HepG2 (cell line): ENCODE measurements at regions not wholly inside any gene's neighbourhood (a gene's known extent, or its start where the extent isn't known, plus 50 kb on each side); places are given as distances from the start of the nearest gene placed in this dataset.

Source experiments
- ATAC-seq: fragments of 200-7000 bp; cut with Tn5 transposase; 3 replicates; pipeline ENCODE4 v1.9.1; 2020; ENCODE audit warnings: mild to moderate bottlenecking, moderate library complexity
- BruUV-seq: library from RNA; stranded (reverse); fragments of 400-500 nt; replicated peaks from 2 replicates; lab custom pipeline; 2021; lab: Mats Ljungman, UMichigan
- CTCF ChIA-PET: fragments of 300-600 bp; formaldehyde crosslinking; extraction: SDS; loops from one replicate; lab custom pipeline; 2021; ENCODE audit warnings: low total read pairs, inconsistent platforms, low intra/inter-chr PET ratio; lab: Yijun Ruan, JAX
- POLR2A ChIA-PET: fragments of 350-600 bp; sonication (Branson Sonifier 250); formaldehyde crosslinking; loops from one replicate; lab custom pipeline; 2020; ENCODE audit warnings: antibody characterized with exemption, inconsistent platforms; lab: Yijun Ruan, JAX
- DNase-seq: peaks from one replicate; pipeline ENCODE4 v3.0.0-alpha.2; 2015; ENCODE audit warnings: low spot score
- FAIRE-seq: peaks from 3 replicates; lab custom pipeline; 2011; peaks lifted over from hg19 to GRCh38; lab: Jason Lieb, UNC
- H2AFZ ChIP-seq: one replicate; pipeline ENCODE4 v1.6.1; 2011; ENCODE audit warnings: low read length, inconsistent platforms
- H3K27ac ChIP-seq: fragments of 300-600 bp; 3 replicates; pipeline ENCODE4 v1.8.0; 2011; ENCODE audit warnings: mixed run types, mild to moderate bottlenecking, mixed read lengths, low read length, inconsistent platforms; ENCODE audit not compliant: insufficient read depth; ENCODE audit errors: extremely low read length
- H3K27me3 ChIP-seq, 2 experiments: fragments of 200-600 bp in 1 of 2; 2 replicates in 1 of 2; 3 replicates in 1 of 2; pipeline versions ENCODE4 v1.6.0 to v1.8.0; 2011; ENCODE audit warnings: low read length in 2 of 2, mild to moderate bottlenecking in 2 of 2, moderate library complexity in 2 of 2, inconsistent platforms in 1 of 2; ENCODE audit not compliant: insufficient read depth in 2 of 2, control insufficient read depth in 1 of 2
- H3K36me3 ChIP-seq, 2 experiments: fragments of 200-600 bp in 1 of 2; replicated peaks in 1 of 2; 2 replicates in 1 of 2; 3 replicates in 1 of 2; pipeline versions ENCODE4 v1.5.1 to v1.8.0; 2011; ENCODE audit warnings: low read length in 2 of 2, inconsistent platforms in 1 of 2; ENCODE audit not compliant: insufficient read depth in 2 of 2, control insufficient read depth in 1 of 2
- H3K4me1 ChIP-seq: 2 replicates; pipeline ENCODE4 v1.5.1; 2012; ENCODE audit warnings: low read length, inconsistent platforms; ENCODE audit not compliant: insufficient read depth
- H3K4me2 ChIP-seq: 2 replicates; pipeline ENCODE4 v1.6.0; 2011; ENCODE audit warnings: low read depth, low read length, inconsistent platforms
- H3K4me3 ChIP-seq, 3 experiments: fragments of 200-600 bp in 1 of 3; sonication (generic), shearing (Covaris generic) in 1 of 3; replicated peaks in 1 of 3; 2 replicates each; pipeline ENCODE4 v1.5.1; 2011 to 2016; ENCODE audit warnings: low read length in 3 of 3, inconsistent platforms in 2 of 3, low read depth in 2 of 3, mild to moderate bottlenecking in 2 of 3, control low read depth in 1 of 3, mixed read lengths in 1 of 3; ENCODE audit not compliant: insufficient read depth in 1 of 3
- H3K79me2 ChIP-seq: one replicate; pipeline ENCODE4 v1.6.1; 2011; ENCODE audit warnings: low read length, inconsistent platforms; ENCODE audit not compliant: insufficient read depth
- H3K9ac ChIP-seq: 2 replicates; pipeline ENCODE4 v1.6.0; 2011; ENCODE audit warnings: mild to moderate bottlenecking, low read depth, low read length, inconsistent platforms; ENCODE audit not compliant: insufficient read depth
- H3K9me3 ChIP-seq: 2 replicates; pipeline ENCODE4 v1.5.1; 2012; ENCODE audit warnings: mild to moderate bottlenecking, low read length
- H4K20me1 ChIP-seq: 2 replicates; pipeline ENCODE4 v1.6.0; 2011; ENCODE audit warnings: inconsistent platforms, mild to moderate bottlenecking, low read length, moderate library complexity; ENCODE audit not compliant: insufficient read depth
- CBX2 ChIP-seq, 2 experiments: fragments of 200-600 bp in 1 of 2; sonication (generic); formaldehyde crosslinking in 1 of 2; IDR thresholded peaks; 2 replicates each; pipeline versions ENCODE4 v1.7.0 to v1.8.1; 2018 to 2022; ENCODE audit warnings: low read depth in 2 of 2, low read length in 1 of 2, mild to moderate bottlenecking in 1 of 2, missing genetic modification reagents in 1 of 2
- DMTF1 ChIP-seq: sonication (generic); formaldehyde crosslinking; IDR thresholded peaks from 2 replicates; pipeline ENCODE4 v1.4.0; 2020; ENCODE audit warnings: mild to moderate bottlenecking, missing genetic modification reagents
- ELF1 ChIP-seq: sonication (generic); formaldehyde crosslinking; IDR thresholded peaks from 2 replicates; pipeline ENCODE4 v1.4.0; 2020; ENCODE audit warnings: missing genetic modification reagents
- MAFF ChIP-seq: IDR thresholded peaks from 2 replicates; pipeline ENCODE4 v1.6.1; 2011; ENCODE audit warnings: low read depth, low read length, improper control_type of control experiment
- MAFK ChIP-seq, 2 experiments: IDR thresholded peaks in 1 of 2; conservative IDR thresholded peaks in 1 of 2; 2 replicates each; pipeline ENCODE4 v1.6.1; 2011; ENCODE audit warnings: improper control_type of control experiment in 2 of 2, low read length in 2 of 2
- MXD4 ChIP-seq: IDR thresholded peaks from 2 replicates; pipeline ENCODE4 v1.6.1; 2016; ENCODE audit warnings: mild to moderate bottlenecking, missing biosample characterization, missing genetic modification reagents
- THAP7 ChIP-seq: sonication (generic); formaldehyde crosslinking; IDR thresholded peaks from 2 replicates; pipeline ENCODE4 v1.8.1; 2023; ENCODE audit warnings: mild to moderate bottlenecking, missing genetic modification reagents
- TRIM24 ChIP-seq: sonication (generic); formaldehyde crosslinking; IDR thresholded peaks from 2 replicates; pipeline ENCODE4 v1.8.0; 2022; ENCODE audit warnings: mild to moderate bottlenecking, missing genetic modification reagents
- ZNF292 ChIP-seq: sonication (generic); formaldehyde crosslinking; IDR thresholded peaks from 2 replicates; pipeline ENCODE4 v1.8.1; 2022; ENCODE audit warnings: mild to moderate bottlenecking, low read depth, missing genetic modification reagents, borderline replicate concordance
- ZSCAN30 ChIP-seq: sonication (generic); formaldehyde crosslinking; IDR thresholded peaks from 2 replicates; pipeline ENCODE4 v1.5.0; 2020; ENCODE audit warnings: mild to moderate bottlenecking, missing genetic modification reagents
- WGBS: methylation state at CpG from one replicate; pipeline ENCODE4 v1.1.6; 2017; ENCODE audit warnings: low lambda C conversion rate; 5-methylcytosine and 5-hydroxymethylcytosine counted together
- in situ Hi-C: cut with HindIII; loops from 2 replicates; pipeline ENCODE4 v1.10.0; 2017; ENCODE audit warnings: low pct_unique_long_range_greater_than_20kb; ENCODE audit not compliant: extremely low pct_ligation_motif_present
- intact Hi-C: fragments of 100-400 bp; cut with micrococcal nuclease; formaldehyde crosslinking; loops from one replicate; pipeline ENCODE4 v1.10.0; 2022; ENCODE audit not compliant: unreplicated experiment

- Histone ChIP-seq H3K27ac (no peak overlapping the region), H3K4me2 (no peak overlapping the region), H3K9me3 (peaks cover 11% of the 10 kb centered on the region), H3K79me2 (no peaks in the 10 kb centered on the region), H3K9ac (no peak overlapping the region), H3K4me3 (no peak overlapping the region), H3K27me3 (0 out of 5 replicates have a peak, but pooled peaks cover 0 to 4% of the 10 kb centered on the region in 2 experiments), H3K4me1 (peaks cover 6% of the 10 kb centered on the region; the same call in 1 of the 2 replicates), H4K20me1 (no peaks in the 10 kb centered on the region)
- POLR2A ChIA-PET, result no interaction called here
- in situ Hi-C loops (no loop called here), intact Hi-C loops (no loop called here)
- ATAC-seq (no peak), DNase-seq (no peak)
- no TSS peak for BruUV-seq
- WGBS, result 0% methylated on average over 2 of the region's 2 CpGs
- TF ChIP-seq MAFK (conservative IDR thresholded peaks at IDR 0.05 in 1 of 2, IDR thresholded peaks at IDR 0.05 in 1 of 2; ENCODE audit: low read length in 2 of 2) (peak; percentile 65 to 71; a peak in 3 of 4 replicates), TRIM24 (no peak), MAFF (peak; percentile 60; the same call in 1 of the 2 replicates), ZNF292 (CRISPR knock-in tag) (no peak), THAP7 (CRISPR knock-in tag) (no peak), ZSCAN30 (CRISPR knock-in tag) (no peak)
- TF ChIP-seq, all 625 proteins: peak for 2
- Histone ChIP-seq H3K36me3 (no peaks in the 10 kb centered on the region), H2AFZ (no peak overlapping the region)
- FAIRE-seq, result no peak
- CTCF ChIA-PET, result no interaction called here
Observed at GRCh38 chr6:131400779-131401496, 172.1 kb upstream of the ARG1 start.

GRCh38 chr6:131408811-131409210 lies 164.2 kb upstream of the ARG1 start:
- 0% methylated on average over 1 of the region's 1 CpG for WGBS
- no peaks in the 10 kb centered on the region for H3K36me3 ChIP-seq
- DNase-seq (no peak), FAIRE-seq (no peak), ATAC-seq (no peak)
- H3K4me1 ChIP-seq, result no peaks in the 10 kb centered on the region
- 0 out of 5 replicates have a peak, but pooled peaks cover 0 to 6% of the 10 kb centered on the region in 2 experiments for H3K27me3 ChIP-seq
- no peaks in the 10 kb centered on the region for H4K20me1 ChIP-seq
- ChIA-PET CTCF (no interaction called here), POLR2A (no interaction called here)
- no peak overlapping the region for H3K4me2 ChIP-seq
- in situ Hi-C loops (no loop called here), intact Hi-C loops (no loop called here)
- H3K27ac ChIP-seq, result no peak overlapping the region
- H3K4me3 ChIP-seq, result no peak overlapping the region
- H3K79me2 ChIP-seq, result no peaks in the 10 kb centered on the region
- no TSS peak for BruUV-seq
- peaks cover 4% of the 10 kb centered on the region; the same call in 1 of the 2 replicates for H3K9me3 ChIP-seq
- no peak overlapping the region for H2AFZ ChIP-seq
- H3K9ac ChIP-seq, result no peak overlapping the region
- no peak for TF ChIP-seq ZNF292 (CRISPR knock-in tag)
- TF ChIP-seq ELF1 (CRISPR knock-in tag), result no peak
- TF ChIP-seq DMTF1, result no peak
- no peak for TF ChIP-seq MXD4 (CRISPR knock-in tag)
- no peak for TF ChIP-seq CBX2 (IDR thresholded peaks at IDR 0.05; ENCODE audit: low read depth, low read length)
- no peak for TF ChIP-seq CBX2 (CRISPR knock-in tag; IDR thresholded peaks at IDR 0.05; ENCODE audit: low read depth)
